Body of pancreas (tissue), 4 donors: ENCODE measurements at regions not wholly inside any gene's neighbourhood (a gene's known extent, or its start where the extent isn't known, plus 50 kb on each side); places are given as distances from the start of the nearest gene placed in this dataset.

Experiments
- CTCF ChIP-seq, 7 experiments: fragments of 450-650 bp in 4 of 7; fragments of 200-600 bp in 3 of 7; sonication (generic) in 3 of 7; IDR thresholded peaks; one replicate each; pipeline ENCODE4 v1.5.1; 2016 to 2019; ENCODE audit warnings: antibody characterized with exemption in 7 of 7
- POLR2A ChIP-seq, 3 donors: fragments of 450-650 bp; IDR thresholded peaks; one replicate each; pipeline ENCODE4 v1.6.1; 2016; ENCODE audit warnings: antibody characterized with exemption in 3 of 3, mild to moderate bottlenecking in 2 of 3

- TF ChIP-seq CTCF (IDR thresholded peaks at IDR 0.05), result no peak
- TF ChIP-seq POLR2A (IDR thresholded peaks at IDR 0.05), result no peak
Measured at GRCh38 chr1:175812936-175813335, 69.5 kb upstream of the TNR start.
